H1 (cell line): ENCODE measurements at regions not wholly inside any gene's neighbourhood (a gene's known extent, or its start where the extent isn't known, plus 50 kb on each side); places are given as distances from the start of the nearest gene placed in this dataset.

Source experiments
- CTCF ChIA-PET: fragments of 300-600 bp; sonication (Branson Sonifier 250); formaldehyde crosslinking; loops from one replicate; lab custom pipeline; 2021; ENCODE audit not compliant: partially characterized antibody; lab: Charles Lee
- POLR2A ChIA-PET: fragments of 300-600 bp; sonication (Branson Sonifier 250); formaldehyde crosslinking; loops from one replicate; lab custom pipeline; 2021; ENCODE audit warnings: inconsistent platforms; ENCODE audit not compliant: partially characterized antibody; lab: Charles Lee
- DNase-seq, 2 experiments: peaks; one replicate each; pipeline versions ENCODE4 v3.0.0 to v3.0.0-alpha.2; 2010 to 2022; ENCODE audit warnings: low spot score in 2 of 2, low read depth in 1 of 2, mixed read lengths in 1 of 2
- FAIRE-seq: peaks from 2 replicates; lab custom pipeline; 2011; peaks lifted over from hg19 to GRCh38; lab: Jason Lieb, UNC
- H2AFZ ChIP-seq: 2 replicates; pipeline ENCODE4 v1.8.1; 2012; ENCODE audit warnings: low read length, inconsistent platforms
- H2AK5ac ChIP-seq: 2 replicates; pipeline ENCODE4 v1.6.1; 2013; ENCODE audit warnings: low read depth, low read length
- H2BK120ac ChIP-seq: replicated peaks from 2 replicates; pipeline ENCODE3; 2013; ENCODE audit warnings: low read depth, low read length, inconsistent platforms
- H2BK12ac ChIP-seq: 2 replicates; pipeline ENCODE4 v1.6.1; 2013; ENCODE audit warnings: low read depth, low read length
- H2BK15ac ChIP-seq: 2 replicates; pipeline ENCODE4 v1.6.1; 2013; ENCODE audit warnings: low read length
- H2BK20ac ChIP-seq: 2 replicates; pipeline ENCODE4 v1.6.1; 2013; ENCODE audit warnings: low read length
- H2BK5ac ChIP-seq: 2 replicates; pipeline ENCODE4 v1.6.1; 2013; ENCODE audit warnings: low read depth, low read length
- H3K14ac ChIP-seq: 2 replicates; pipeline ENCODE4 v1.6.1; 2013; ENCODE audit warnings: inconsistent platforms; ENCODE audit not compliant: insufficient read length
- H3K18ac ChIP-seq: 2 replicates; pipeline ENCODE4 v1.6.1; 2013; ENCODE audit warnings: low read length; ENCODE audit errors: extremely low read depth
- H3K23ac ChIP-seq: 2 replicates; pipeline ENCODE4 v1.6.1; 2013; ENCODE audit warnings: inconsistent platforms; ENCODE audit not compliant: insufficient read length
- H3K23me2 ChIP-seq: 2 replicates; pipeline ENCODE4 v1.6.1; 2013; ENCODE audit warnings: low read depth, low read length
- H3K27ac ChIP-seq: 2 replicates; pipeline ENCODE4 v1.6.1; 2011; ENCODE audit warnings: low read depth, low read length, inconsistent platforms
- H3K27me3 ChIP-seq, 4 experiments: replicated peaks in 1 of 4; 1 replicate in 1 of 4; 2 replicates in 3 of 4; pipeline versions ENCODE4 v1.6.1 to v1.8.1; 2011 to 2013; ENCODE audit warnings: low read length in 3 of 4, mild to moderate bottlenecking in 3 of 4, inconsistent platforms in 2 of 4, mixed read lengths in 2 of 4, moderate library complexity in 1 of 4; ENCODE audit not compliant: control insufficient read depth in 3 of 4, insufficient read depth in 3 of 4; ENCODE audit errors: extremely low read depth in 1 of 4
- H3K36me3 ChIP-seq, 4 experiments: 2 replicates each; pipeline versions ENCODE4 v1.6.1 to v1.8.1; 2011 to 2013; ENCODE audit warnings: mild to moderate bottlenecking in 4 of 4, low read length in 3 of 4, moderate library complexity in 2 of 4, control low read depth in 1 of 4, inconsistent platforms in 1 of 4; ENCODE audit not compliant: insufficient read depth in 4 of 4, control insufficient read depth in 2 of 4
- H3K4ac ChIP-seq: replicated peaks from 2 replicates; pipeline ENCODE3; 2013; ENCODE audit warnings: low read length, low read depth, mixed read lengths, inconsistent platforms; ENCODE audit not compliant: insufficient read length
- H3K4me1 ChIP-seq, 4 experiments: replicated peaks in 1 of 4; 1 replicate in 1 of 4; 2 replicates in 3 of 4; pipeline versions ENCODE4 v1.6.1 to v1.8.1; 2011 to 2013; ENCODE audit warnings: low read length in 3 of 4, inconsistent platforms in 2 of 4, mixed read lengths in 1 of 4; ENCODE audit not compliant: insufficient read depth in 4 of 4, control insufficient read depth in 3 of 4
- H3K4me2 ChIP-seq, 2 experiments: 2 replicates each; pipeline versions ENCODE4 v1.6.1 to v1.8.1; 2011 to 2013; ENCODE audit warnings: low read depth in 2 of 2, low read length in 2 of 2, control low read depth in 1 of 2, inconsistent platforms in 1 of 2, mild to moderate bottlenecking in 1 of 2; ENCODE audit not compliant: insufficient read depth in 1 of 2
- H3K4me3 ChIP-seq, 4 experiments: fragments of 200-600, 300-600 bp in 1 of 4; sonication (generic), shearing (Covaris generic), sonication (Bioruptor Twin) in 1 of 4; 2 replicates each; pipeline versions ENCODE4 v1.5.1 to v1.8.1; 2011 to 2016; ENCODE audit warnings: low read length in 4 of 4, low read depth in 3 of 4, control low read depth in 2 of 4, inconsistent platforms in 2 of 4, mild to moderate bottlenecking in 2 of 4, mixed read lengths in 1 of 4, moderate library complexity in 1 of 4; ENCODE audit not compliant: insufficient read depth in 2 of 4; ENCODE audit errors: extremely low read depth in 1 of 4
- H3K56ac ChIP-seq: replicated peaks from 2 replicates; pipeline ENCODE3; 2013; ENCODE audit warnings: low read depth, mild to moderate bottlenecking, mixed read lengths, low read length, inconsistent platforms; ENCODE audit not compliant: insufficient read length
- H3K79me1 ChIP-seq: 2 replicates; pipeline ENCODE4 v1.6.1; 2013; ENCODE audit warnings: low read depth, low read length, control low read depth
- H3K79me2 ChIP-seq, 2 experiments: 2 replicates each; pipeline versions ENCODE4 v1.6.1 to v1.8.1; 2012 to 2013; ENCODE audit warnings: low read length in 2 of 2, mild to moderate bottlenecking in 2 of 2, inconsistent platforms in 1 of 2; ENCODE audit not compliant: insufficient read depth in 2 of 2, control insufficient read depth in 1 of 2
- H3K9ac ChIP-seq, 4 experiments: replicated peaks in 1 of 4; 1 replicate in 1 of 4; 2 replicates in 3 of 4; pipeline versions ENCODE4 v1.6.1 to v1.8.1; 2011 to 2013; ENCODE audit warnings: low read depth in 3 of 4, low read length in 3 of 4, control low read depth in 2 of 4, mild to moderate bottlenecking in 2 of 4, moderate library complexity in 2 of 4, inconsistent platforms in 1 of 4; ENCODE audit errors: extremely low read depth in 1 of 4
- H3K9me3 ChIP-seq, 2 experiments: 2 replicates each; pipeline versions ENCODE4 v1.6.1 to v1.8.1; 2012 to 2013; ENCODE audit warnings: mild to moderate bottlenecking in 2 of 2, moderate library complexity in 2 of 2, control low read depth in 1 of 2, inconsistent platforms in 1 of 2, low read depth in 1 of 2, low read length in 1 of 2, mixed read lengths in 1 of 2; ENCODE audit not compliant: insufficient read depth in 2 of 2
- H4K20me1 ChIP-seq, 2 experiments: replicated peaks in 1 of 2; 2 replicates each; pipeline versions ENCODE3 to v1.8.1; 2011 to 2013; ENCODE audit warnings: inconsistent platforms in 2 of 2, low read length in 2 of 2, mild to moderate bottlenecking in 1 of 2; ENCODE audit not compliant: insufficient read depth in 2 of 2, control insufficient read depth in 1 of 2
- H4K5ac ChIP-seq: 2 replicates; pipeline ENCODE4 v1.6.1; 2013; ENCODE audit warnings: low read length, low read depth, mixed read lengths, inconsistent platforms; ENCODE audit not compliant: insufficient read length
- H4K8ac ChIP-seq: 2 replicates; pipeline ENCODE4 v1.8.0; 2013; ENCODE audit warnings: mild to moderate bottlenecking, moderate library complexity, low read length, inconsistent platforms; ENCODE audit not compliant: insufficient read depth; ENCODE audit errors: extremely low read depth
- H4K91ac ChIP-seq: replicated peaks from 2 replicates; pipeline ENCODE3; 2013; ENCODE audit warnings: low read length, mixed read lengths, inconsistent platforms; ENCODE audit not compliant: insufficient read length
- CEBPB ChIP-seq: IDR thresholded peaks from 2 replicates; pipeline ENCODE4 v1.6.1; 2012; ENCODE audit warnings: low read depth, low read length
- EGR1 ChIP-seq: IDR thresholded peaks from 2 replicates; pipeline ENCODE4 v1.6.1; 2011; ENCODE audit warnings: low read depth, low read length, borderline replicate concordance
- SIRT6 ChIP-seq: IDR thresholded peaks from one replicate; pipeline ENCODE4 v1.7.1; 2012; ENCODE audit warnings: low read length, inconsistent platforms

- H2BK20ac ChIP-seq = no peak overlapping the region
- POLR2A ChIA-PET = no interaction called here
- no peaks in the 10 kb centered on the region for H3K27me3 ChIP-seq
- H4K5ac ChIP-seq = no peak overlapping the region
- no peak overlapping the region for H2BK5ac ChIP-seq
- H3K79me1 ChIP-seq = no peaks in the 10 kb centered on the region
- H3K79me2 ChIP-seq = no peaks in the 10 kb centered on the region
- H2BK12ac ChIP-seq = no peak overlapping the region
- no peaks in the 10 kb centered on the region for H3K9me3 ChIP-seq
- no peaks in the 10 kb centered on the region; the same call in 1 of the 2 replicates for H3K23me2 ChIP-seq
- H4K8ac ChIP-seq = no peak overlapping the region
- H2BK120ac ChIP-seq = no peak overlapping the region
- no peaks in the 10 kb centered on the region for H3K36me3 ChIP-seq
- no peak overlapping the region for H3K4ac ChIP-seq
- H3K4me1 ChIP-seq = no peaks in the 10 kb centered on the region
- no peak overlapping the region for H3K4me3 ChIP-seq
- H4K20me1 ChIP-seq = no peaks in the 10 kb centered on the region
- no peak overlapping the region for H3K23ac ChIP-seq
- H2AFZ ChIP-seq = no peak overlapping the region
- no peak overlapping the region for H3K14ac ChIP-seq
- no peak for DNase-seq
- no peak overlapping the region for H3K4me2 ChIP-seq
- H3K56ac ChIP-seq = no peak overlapping the region
- no peak overlapping the region for H3K27ac ChIP-seq
- H4K91ac ChIP-seq = no peak overlapping the region
- TF ChIP-seq EGR1 (no peak), CEBPB (no peak), SIRT6 (no peak)
- no peak overlapping the region for H3K9ac ChIP-seq
- no peak overlapping the region for H3K18ac ChIP-seq
- CTCF ChIA-PET = no interaction called here
- FAIRE-seq = no peak
- no peak overlapping the region for H2AK5ac ChIP-seq
- no peak overlapping the region for H2BK15ac ChIP-seq
These were observed 680.0 kb downstream of the DOK5 start for GRCh38 chr20:55155360-55155759.
